ENCODE measurements at regions not wholly inside any gene's neighbourhood (a gene's known extent, or its start where the extent isn't known, plus 50 kb on each side); places are given as distances from the start of the nearest gene placed in this dataset.

DNA sequence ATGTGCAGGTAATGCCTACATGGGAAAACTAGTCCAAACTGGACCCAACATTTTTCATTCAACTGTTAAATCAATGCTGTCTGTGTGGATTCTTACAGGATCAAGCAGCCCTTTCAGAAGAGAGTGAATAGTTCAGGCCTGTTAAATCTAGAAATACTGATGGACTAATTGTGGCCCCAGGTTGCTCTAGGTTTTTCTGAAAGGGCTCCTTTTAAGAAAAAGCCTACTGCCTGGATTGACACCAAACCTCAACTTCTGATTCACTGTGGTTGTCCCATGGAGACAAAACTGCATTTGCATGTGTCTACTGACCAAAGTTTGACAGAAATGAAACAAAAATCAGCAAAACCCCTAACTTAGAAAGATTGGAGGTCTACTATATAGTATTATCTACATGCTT is 437.0 kb downstream of the KLF12 start:
- no peak for DNase-seq

DNA sequence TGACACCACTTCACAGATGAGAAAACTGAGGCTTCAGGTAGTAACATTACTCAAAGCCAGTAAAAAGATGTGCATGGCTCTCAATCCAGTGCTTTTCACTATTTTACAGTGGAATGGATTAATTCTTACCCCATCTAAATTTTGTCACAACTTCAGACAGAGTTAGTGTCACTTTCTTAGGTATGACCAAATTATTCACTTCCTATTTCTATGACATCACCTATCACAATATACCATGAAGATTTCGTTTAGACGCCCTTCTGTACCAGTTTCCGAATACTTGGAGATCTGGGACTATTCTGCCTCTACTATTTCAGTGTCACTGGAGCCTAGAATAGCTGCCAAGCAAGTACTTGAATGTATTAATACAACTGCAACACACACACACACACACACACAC is 437.5 kb downstream of the KLF12 start:
- no peak for DNase-seq

DNA sequence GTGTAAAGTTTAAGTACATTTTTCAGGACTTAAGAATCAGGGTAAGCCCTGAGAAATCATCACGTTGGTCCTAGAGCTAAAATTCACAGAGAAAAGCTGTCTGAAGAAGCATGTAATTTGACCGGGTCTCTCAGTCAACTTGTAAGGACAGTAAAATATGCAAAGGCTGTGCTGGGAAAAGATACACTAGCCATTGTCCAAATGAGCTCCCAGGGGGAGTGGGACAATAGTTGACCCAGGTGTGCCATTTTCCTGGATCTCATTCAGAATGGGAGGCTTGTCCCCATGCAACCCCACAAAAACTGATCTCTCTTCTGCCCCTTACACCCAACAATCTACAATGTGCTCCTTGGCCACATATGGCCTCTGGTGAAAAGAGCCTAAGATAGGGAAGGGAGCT is 437.9 kb downstream of the KLF12 start:
- DNase-seq, result no peak

DNA sequence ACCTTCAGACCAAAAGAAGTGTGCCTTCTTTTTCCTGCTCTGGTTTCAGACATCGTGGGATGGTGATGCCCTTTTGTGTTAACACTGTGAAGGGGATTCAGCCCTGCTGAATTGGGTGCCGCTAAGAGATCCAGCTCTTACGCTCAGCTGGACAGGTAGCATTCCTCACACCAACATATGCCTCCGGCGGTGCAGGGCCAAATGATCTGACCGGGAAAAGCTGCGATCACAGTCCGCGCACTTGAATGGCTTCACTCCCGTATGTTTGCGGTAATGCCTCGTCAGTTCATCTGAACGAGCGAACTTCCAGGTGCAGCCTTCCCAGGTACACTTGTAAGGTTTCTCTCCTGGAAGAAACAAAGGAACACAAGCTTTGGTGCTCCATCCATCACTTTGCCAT is 438.9 kb downstream of the KLF12 start:
- DNase-seq, result no peak

DNA sequence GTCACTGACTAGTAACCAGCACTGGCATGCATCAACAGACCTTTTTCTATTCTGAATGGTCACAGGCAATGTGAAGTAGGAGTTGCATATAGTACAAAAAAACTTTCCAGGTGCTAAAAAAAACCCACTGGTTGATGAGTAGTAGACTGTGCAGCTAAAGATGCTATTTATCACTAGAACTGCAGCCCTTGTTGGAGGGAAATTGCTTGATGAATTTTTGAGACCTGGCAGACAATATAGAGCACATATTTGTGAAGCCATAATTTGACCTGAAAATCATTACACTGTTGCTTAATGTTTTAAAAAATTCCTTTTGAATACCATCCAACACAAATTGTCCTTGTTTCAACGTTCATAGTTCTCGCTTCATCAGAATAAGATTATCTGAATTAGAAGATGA is 441.0 kb downstream of the KLF12 start:
- no peak for DNase-seq

DNA sequence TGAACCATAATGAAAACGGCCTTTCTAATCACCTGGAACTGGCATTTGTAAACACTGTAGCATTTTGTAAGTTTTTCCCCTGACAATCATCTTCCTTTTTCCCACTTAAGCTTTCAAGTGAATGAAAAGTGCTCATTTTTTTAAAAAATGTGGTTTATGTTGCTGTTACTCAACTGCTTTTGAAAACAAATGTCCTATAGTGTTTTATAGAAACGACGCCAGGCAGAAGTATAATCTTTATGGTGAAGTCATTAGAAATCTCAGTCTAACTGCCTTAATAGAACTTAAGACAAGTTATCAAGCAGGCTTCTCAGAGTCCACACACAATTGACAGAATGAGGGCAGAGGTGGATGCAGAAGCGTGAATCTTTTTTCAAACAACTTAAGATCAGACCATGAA is 442.3 kb downstream of the KLF12 start:
- DNase-seq, result no peak

DNA sequence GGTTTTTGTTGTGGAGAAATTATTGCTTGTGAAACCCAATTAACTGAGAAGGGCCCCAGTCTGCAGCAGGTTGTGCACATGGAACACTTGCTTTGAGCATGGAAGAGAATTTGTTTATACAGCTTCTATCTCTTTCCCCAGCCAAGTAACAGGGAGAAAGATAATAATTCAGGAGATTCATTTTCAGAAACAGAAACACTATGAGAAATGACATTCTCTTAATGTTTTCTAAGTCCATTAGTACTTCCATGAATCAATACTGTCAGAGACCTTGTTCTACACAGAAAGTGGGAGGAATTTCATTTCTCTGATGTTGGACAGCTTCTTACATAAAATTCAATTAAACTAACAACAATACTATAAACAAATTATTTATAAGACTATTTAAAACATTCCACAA is 446.3 kb downstream of the KLF12 start:
- DNase-seq, result no peak

DNA sequence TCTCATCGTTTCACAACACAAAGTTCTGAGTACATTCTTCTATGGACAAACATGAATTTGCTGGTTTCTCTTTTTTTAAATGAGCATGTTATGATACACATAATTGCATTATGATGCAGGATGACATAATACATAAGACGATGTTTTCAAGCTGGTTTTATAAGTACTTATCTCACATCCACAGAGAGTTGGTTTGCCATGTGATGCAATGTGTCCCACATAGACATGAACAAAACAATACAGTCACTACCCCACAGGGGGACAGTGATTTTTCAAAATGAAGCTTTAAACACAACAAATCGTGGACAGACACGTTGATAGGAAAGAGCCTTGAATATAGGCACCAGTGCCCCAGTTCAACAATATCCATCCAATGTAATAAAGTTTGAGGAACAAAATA is 447.1 kb downstream of the KLF12 start:
- no peak for DNase-seq

DNA sequence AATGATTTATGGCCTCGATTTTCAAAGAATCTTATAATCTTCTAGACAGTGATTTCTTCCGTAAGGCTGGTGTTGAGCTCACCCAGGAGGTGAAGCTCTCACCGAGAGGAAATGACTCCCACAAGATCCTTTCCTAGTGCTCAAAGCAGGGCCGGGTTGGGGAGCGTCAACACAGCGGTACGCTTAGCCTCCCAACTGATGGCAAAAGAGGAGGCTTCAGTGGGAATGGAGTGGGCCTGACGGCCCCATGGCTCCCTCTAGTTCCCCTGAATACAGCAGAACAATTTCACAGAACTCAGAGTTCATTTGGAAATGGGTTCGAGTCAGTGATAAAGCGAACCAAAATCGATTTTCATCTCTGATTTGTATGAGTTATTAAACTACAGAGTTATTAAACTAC is 449.5 kb downstream of the KLF12 start:
- no peak for DNase-seq

DNA sequence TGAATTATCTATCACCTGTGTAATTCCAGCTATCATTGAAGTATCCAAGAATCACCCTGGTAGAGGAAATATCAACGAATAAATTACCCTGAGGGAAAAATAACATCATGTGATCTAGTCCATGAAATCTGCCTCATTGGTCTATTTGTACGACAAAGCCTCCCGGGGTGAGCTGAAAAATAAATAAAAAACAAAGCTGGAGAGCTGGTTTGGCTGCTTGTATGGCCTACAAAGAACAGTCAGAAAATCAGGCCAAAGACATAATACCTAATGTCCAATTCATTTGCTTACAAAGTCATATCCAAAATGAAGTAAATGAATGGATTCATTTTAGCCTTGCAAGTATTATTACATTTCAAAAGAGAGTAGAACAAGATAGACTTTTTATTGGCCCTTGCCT is 449.9 kb downstream of the KLF12 start:
- no peak for DNase-seq

DNA sequence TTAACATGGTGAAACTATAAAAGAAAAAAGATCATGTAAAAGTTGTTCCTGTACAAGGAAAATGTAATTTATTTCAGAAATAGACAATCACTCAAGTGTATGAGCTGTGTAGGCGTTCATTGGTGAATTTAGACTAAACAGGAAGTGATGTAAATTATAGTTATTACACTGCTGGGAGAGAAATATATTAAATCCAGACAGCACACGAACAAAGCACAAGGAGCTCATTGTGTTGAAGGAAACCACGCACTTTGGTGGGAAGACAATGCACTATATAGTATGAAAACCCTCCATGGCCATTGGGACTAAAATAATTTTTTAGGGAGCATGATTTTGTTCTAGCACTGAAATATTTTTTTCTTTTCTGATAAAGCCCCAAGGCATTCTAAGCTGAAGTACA is 450.5 kb downstream of the KLF12 start:
- DNase-seq, result no peak

DNA sequence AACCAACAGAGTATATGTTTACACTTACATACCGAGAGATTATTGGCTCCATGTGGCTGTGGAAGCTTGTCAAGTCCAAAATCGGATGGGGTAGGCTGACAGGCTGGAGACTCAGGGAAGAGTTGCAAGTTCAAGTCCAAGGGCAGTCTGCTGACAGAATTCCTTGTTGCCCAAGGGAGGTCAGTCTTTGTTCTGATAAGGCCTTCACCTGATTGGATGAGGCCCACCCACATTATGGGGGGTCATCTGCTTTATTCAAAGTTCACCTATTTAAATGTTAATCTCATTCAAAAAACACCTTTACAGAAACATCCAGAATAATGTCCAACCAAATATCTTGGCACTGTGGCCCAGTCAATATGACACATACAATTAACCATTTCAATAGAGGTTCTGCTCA is 452.4 kb downstream of the KLF12 start:
- no peak for DNase-seq

DNA sequence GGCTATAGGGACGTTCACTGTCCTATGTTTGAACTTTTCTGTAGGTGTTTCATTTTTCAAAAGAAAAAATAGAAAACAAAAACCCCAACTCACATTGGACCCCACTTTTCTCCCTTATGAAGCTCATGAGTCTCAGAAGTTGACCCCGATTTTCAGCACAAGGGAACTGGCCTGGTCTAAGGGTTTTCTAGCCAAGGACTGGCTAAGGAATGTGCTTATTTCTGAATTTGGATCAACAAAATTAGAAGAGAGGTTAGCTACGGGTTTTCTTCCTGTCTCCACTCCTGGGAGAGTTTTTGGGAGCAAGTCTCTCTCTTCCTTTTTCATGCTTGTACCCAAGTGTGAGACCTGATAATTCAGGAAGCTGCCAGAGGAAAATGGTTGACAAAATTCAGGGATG is 453.2 kb downstream of the KLF12 start:
- DNase-seq, result no peak

DNA sequence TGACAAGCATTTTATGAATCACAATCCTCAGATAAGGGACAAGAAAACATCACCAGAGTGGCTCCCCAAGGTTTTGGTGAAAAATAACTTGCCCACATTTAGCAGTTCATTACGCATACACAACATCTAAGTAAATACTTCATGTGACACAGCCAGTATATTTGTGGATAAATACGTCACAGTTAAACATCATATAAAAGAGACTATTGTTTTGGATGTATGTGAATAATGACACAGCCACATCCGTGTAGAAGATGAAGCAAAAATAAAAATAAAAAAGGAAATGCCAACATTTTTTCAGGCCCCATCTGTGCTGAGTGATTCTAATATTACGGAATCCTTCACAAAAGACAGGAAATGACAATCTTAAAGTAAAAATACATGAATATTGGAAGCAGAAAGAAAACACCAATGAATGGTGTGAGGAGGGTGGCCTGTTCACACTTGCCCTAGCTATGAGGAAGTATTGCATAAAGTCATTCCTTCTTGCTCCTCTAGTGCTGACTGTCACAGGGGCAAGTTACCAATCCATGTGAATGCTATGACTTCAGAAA is 457.1 kb downstream of the KLF12 start:
- DNase-seq, result no peak

DNA sequence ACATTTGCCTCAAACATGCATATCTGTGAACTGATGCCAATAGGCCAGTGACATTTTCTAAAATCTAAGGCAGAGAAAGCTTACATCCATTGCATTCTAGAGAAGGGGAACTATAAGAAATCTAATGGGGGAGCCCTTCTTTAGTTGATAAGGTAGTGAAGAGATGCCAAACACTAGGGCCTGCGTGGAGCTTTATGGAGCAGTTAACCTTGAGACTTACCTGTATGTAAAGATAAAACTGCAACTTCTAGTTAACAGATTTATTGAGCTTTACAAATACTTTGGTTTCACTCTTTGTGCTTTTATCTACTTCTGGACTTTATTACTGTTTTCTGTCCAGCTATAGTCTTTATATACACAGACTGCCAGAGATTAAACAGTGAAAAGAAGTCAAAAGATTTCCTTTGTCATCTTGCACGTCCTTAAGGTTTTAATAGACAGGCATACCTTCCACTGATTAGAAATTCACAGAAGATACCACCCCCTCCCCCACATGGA is 457.6 kb downstream of the KLF12 start:
- DNase-seq, result no peak

DNA sequence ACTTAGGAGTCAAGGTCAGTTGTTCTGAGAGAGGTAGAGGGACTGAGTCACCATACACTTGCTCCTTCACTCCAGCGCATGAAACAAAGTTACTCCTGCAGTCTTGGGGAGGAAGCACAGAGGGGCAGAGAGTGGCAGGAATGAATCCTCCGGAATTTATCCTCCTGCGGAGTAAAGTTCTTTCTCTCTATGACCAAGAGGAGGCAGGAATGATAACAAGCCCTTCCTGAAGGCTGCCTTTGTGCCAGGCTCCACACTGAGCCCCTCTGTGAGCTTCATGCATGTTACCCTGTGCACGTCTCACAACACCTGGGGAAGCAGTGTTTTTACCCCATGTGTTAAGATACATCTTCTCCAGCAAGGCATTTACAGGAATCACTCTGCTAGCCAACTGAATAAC is 458.4 kb downstream of the KLF12 start:
- no peak for DNase-seq

DNA sequence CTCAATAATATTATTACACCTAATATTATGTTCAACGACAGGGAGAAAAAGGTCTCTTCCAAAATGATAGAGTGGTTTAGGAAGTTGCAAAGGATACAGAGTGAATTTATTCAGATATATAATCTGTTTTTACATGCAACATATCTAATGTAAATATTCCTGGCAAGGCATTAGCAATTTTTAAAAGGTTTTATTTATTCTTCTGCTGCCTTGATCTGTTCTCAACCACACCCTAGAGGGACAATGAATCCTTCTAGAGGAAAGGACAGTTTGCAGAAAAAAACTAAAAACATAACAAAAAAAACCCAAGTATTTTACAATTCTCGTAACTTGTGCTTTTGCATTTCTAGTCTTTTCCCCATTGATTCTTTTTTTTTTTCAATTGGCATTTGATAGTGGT is 459.6 kb downstream of the KLF12 start:
- DNase-seq, result no peak

DNA sequence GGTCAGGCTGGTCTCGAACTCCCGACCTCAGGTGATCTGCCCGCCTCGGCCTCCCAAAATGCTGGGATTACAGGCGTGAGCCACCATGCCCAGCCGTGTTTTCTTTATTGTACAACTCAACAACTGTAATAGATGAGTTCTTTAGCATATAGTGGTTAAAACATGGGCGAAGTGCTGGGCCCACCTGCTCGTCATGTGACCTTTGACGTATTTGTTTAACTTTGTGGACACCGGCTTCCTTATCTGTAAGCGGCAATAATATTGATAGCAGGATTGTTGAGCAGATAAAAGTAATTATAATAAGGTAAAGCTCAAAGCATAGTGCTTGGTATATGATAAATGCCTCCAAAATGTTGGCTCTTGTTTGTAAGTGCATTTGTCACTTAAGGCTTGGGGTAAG is 460.3 kb downstream of the KLF12 start:
- no peak for DNase-seq

DNA sequence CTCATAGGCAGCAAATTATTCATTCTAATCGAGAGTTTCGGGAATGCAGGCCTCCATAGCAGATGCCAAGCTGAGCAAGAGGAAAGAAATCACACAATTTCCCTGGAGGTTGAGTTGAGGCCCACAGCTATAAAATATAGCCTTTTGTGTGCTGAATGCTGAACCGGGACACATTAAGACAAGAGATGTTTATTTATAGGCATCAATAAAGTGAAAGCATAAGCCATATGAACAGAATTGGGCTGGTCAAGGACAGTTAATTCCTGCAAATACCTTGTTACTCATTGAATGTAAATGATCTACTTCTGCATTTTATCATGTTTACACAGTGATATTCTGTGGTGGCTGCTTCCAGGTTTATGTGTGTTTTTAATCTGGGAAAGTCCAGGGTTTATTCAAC is 461.7 kb downstream of the KLF12 start:
- DNase-seq, result no peak

DNA sequence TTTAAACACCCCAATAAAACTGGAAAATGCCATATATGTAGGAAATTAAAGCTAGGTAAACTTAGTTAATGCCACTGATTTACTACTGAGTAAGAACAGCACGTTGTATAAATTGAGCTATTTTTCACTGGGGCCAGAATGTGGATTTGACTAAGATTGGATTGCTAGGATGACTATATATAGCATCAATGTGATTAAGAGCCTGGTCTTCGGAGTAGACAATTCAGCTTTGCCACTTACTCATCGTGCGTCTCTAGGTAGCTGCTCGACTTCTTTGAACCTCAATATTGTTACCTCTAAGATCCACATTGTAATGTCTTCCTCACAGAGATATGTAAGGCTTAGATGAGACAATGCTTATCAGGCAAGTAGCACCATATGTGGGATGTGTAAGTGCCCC is 462.5 kb downstream of the KLF12 start:
- no peak for DNase-seq

DNA sequence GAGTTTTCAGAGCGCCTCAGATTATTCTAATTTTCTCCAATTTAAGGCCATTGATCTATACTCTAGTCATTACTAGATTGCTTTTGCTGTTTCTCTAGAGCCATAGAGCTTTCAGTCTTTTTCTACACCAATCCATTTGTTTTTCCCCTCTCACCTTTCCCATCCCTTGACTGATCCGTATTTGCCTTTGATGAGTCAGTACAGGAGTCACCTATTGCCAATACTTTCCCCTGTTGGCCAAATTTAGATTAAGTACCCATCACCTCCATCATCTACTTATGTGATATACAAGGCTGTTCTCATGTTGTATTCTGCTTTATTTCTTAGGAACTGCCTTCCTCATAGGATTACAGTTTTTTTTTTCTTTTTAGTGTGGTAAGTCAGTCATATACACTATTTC is 463.2 kb downstream of the KLF12 start:
- DNase-seq, result no peak

DNA sequence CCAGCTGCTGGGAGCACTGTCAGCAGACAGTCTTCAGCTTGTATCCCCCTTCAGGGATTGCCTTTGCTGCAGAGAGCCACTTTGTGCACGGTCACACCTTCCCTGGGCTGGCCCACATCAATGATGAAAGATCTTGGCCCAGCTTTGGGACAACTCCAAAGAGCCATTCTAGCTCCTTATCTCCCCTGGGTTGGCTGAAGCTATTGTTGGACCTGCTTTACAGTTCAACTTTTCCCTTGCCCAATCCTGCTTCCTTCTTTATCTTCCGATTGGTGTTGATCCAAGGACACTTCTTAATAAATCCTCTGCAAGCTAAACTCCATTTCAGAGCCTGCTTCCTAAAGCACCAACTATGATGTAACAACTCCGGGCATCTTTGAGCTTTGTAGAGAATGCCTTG is 466.4 kb downstream of the KLF12 start:
- DNase-seq, result no peak

DNA sequence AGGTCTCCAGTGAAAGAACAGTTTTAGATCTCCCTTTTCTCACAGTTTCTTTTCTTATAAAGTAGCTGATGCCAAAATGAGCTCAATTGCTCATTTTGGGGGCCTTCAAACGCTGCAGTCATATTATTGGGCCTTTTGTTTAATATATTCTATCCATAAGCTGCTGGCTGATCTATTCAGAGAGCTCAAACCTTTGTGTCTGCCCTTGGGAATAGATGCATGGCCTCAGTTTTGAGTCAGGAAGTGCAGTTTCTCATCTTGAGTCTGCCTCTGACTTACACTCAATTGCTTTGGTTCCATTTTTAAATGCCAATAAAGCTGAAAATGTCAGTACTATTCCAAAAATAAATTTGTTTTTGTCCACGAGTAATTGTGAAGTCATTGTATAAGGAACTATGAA is 468.9 kb downstream of the KLF12 start:
- DNase-seq, result no peak

DNA sequence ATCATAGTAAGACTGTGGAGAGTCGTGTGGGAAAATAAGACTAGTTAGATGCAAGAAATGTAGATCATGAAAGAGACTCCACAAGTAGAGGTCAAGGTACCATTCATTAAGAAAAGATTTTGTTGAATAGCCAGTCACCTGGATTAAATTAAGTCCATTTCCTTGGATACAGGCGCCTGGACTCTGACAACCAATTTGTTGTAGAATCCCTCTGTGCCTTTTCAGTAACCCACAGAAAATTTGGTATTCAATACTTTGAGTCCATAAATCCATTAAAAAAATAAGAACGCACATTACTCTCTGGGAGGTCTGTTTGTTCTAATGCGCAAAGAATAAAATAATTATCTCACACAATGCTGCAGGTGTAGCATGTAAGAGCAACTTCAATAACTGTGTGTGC is 469.4 kb downstream of the KLF12 start:
- DNase-seq, result no peak

DNA sequence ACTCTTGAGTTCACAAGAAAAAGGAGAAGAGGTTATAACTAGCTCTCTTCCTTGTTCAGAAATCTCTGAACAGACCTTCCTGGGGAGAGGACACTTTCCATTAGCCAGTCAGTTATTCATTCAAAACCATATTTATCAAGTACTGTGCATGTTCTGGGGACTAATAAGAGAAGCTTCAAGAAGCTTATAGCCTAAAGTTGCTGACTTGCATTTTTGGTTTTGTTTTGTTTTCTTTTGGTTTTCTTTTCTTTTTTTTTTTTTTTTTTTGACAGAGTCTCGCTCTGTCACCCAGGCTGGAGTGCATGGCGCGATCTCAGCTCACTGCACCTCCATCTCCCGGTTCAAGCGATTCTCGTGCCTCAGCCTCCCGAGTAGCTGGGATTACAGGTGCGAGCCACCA is 471.4 kb downstream of the KLF12 start:
- no peak for DNase-seq
